ENCODE measurements at regions not wholly inside any gene's neighbourhood (a gene's known extent, or its start where the extent isn't known, plus 50 kb on each side); places are given as distances from the start of the nearest gene placed in this dataset.

GRCh38 chr1:4066860-4067599, 167.0 kb upstream of the C1orf174 start:
- Histone ChIP-seq H3K9me3 (no peaks in the 10 kb centered on the region), H3K27me3 (no peaks in the 10 kb centered on the region), H3K36me3 (no peaks in the 10 kb centered on the region), H3K4me3 (no peak overlapping the region), H3K4me1 (no peaks in the 10 kb centered on the region), H3K27ac (no peak overlapping the region)
- DNase-seq (ENCODE audit: low spot score): no peak
- TF ChIP-seq CTCF (IDR thresholded peaks at IDR 0.05): no peak

GRCh38 chr1:4068076-4068475, 168.0 kb upstream of the C1orf174 start:
- Histone ChIP-seq H3K9me3 (no peaks in the 10 kb centered on the region), H3K36me3 (no peaks in the 10 kb centered on the region), H3K27ac (no peak overlapping the region), H3K4me1 (no peaks in the 10 kb centered on the region), H3K27me3 (no peaks in the 10 kb centered on the region), H3K4me3 (no peak overlapping the region)
- TF ChIP-seq CTCF (IDR thresholded peaks at IDR 0.05): no peak
- no peak for DNase-seq (ENCODE audit: low spot score)

- H3K9me3 ChIP-seq: no peaks in the 10 kb centered on the region
- no peaks in the 10 kb centered on the region for H3K4me1 ChIP-seq
- DNase-seq (ENCODE audit: low spot score): no peak
Observed at GRCh38 chr1:4071653-4072052, 171.6 kb upstream of the C1orf174 start.

GRCh38 chr1:4072481-4073153, 172.5 kb upstream of the C1orf174 start:
- H3K9me3 ChIP-seq: no peaks in the 10 kb centered on the region
- no peak for TF ChIP-seq CTCF (IDR thresholded peaks at IDR 0.05)
- no peak for DNase-seq (ENCODE audit: low spot score)
- H3K36me3 ChIP-seq: no peaks in the 10 kb centered on the region
- H3K4me3 ChIP-seq: no peak overlapping the region
- no peaks in the 10 kb centered on the region for H3K27me3 ChIP-seq
- H3K27ac ChIP-seq: no peak overlapping the region
- H3K4me1 ChIP-seq: no peaks in the 10 kb centered on the region

More at GRCh38 chr1:4071653-4072052, 171.6 kb upstream of the C1orf174 start:
- no peak for TF ChIP-seq CTCF (IDR thresholded peaks at IDR 0.05)
- H3K27me3 ChIP-seq: no peaks in the 10 kb centered on the region
- no peak overlapping the region for H3K4me3 ChIP-seq
- H3K36me3 ChIP-seq: no peaks in the 10 kb centered on the region
- no peak overlapping the region for H3K27ac ChIP-seq

GRCh38 chr1:4075436-4076225, 175.6 kb upstream of the C1orf174 start:
- Histone ChIP-seq H3K27ac (no peak overlapping the region), H3K4me1 (no peaks in the 10 kb centered on the region), H3K36me3 (no peaks in the 10 kb centered on the region), H3K27me3 (no peaks in the 10 kb centered on the region), H3K4me3 (no peak overlapping the region), H3K9me3 (no peaks in the 10 kb centered on the region)
- no peak for TF ChIP-seq CTCF (IDR thresholded peaks at IDR 0.05)
- no peak for DNase-seq (ENCODE audit: low spot score)
